Neural progenitor cell (in vitro differentiated cells): ENCODE measurements at regions not wholly inside any gene's neighbourhood (a gene's known extent, or its start where the extent isn't known, plus 50 kb on each side); places are given as distances from the start of the nearest gene placed in this dataset.

Experiments used
- DNase-seq: peaks from one replicate; pipeline ENCODE4 v3.0.0-alpha.2; 2016; ENCODE audit warnings: low spot score
- H2AFZ ChIP-seq: fragments of 200-600 bp; sonication (generic); replicated peaks from 2 replicates; pipeline ENCODE4 v1.6.1; 2016; ENCODE audit warnings: antibody characterized with exemption
- H3F3A ChIP-seq: fragments of 200-600 bp; sonication (generic); 2 replicates; pipeline ENCODE4 v1.6.1; 2016; ENCODE audit warnings: antibody characterized with exemption, low read depth
- H3K27ac ChIP-seq: fragments of 200-600 bp; sonication (generic); 2 replicates; pipeline ENCODE4 v1.5.1; 2016; ENCODE audit warnings: mild to moderate bottlenecking
- H3K27me3 ChIP-seq: fragments of 200-600 bp; sonication (generic); 2 replicates; pipeline ENCODE4 v1.6.1; 2016; ENCODE audit warnings: mild to moderate bottlenecking, moderate library complexity
- H3K36me3 ChIP-seq: fragments of 200-600 bp; sonication (generic); 2 replicates; pipeline ENCODE4 v1.5.1; 2016
- H3K4me1 ChIP-seq: fragments of 200-600 bp; sonication (generic); 2 replicates; pipeline ENCODE4 v1.6.1; 2016; ENCODE audit warnings: mixed run types
- H3K4me2 ChIP-seq: fragments of 200-600 bp; sonication (generic); 2 replicates; pipeline ENCODE4 v1.6.1; 2016
- H3K4me3 ChIP-seq: fragments of 200-600 bp; sonication (generic); 2 replicates; pipeline ENCODE4 v1.5.1; 2016
- H3K79me2 ChIP-seq: fragments of 200-600 bp; sonication (generic); 2 replicates; pipeline ENCODE4 v1.6.1; 2016; ENCODE audit warnings: low read depth
- H3K9ac ChIP-seq: fragments of 200-600 bp; sonication (generic); 2 replicates; pipeline ENCODE4 v1.6.1; 2016
- H3K9me3 ChIP-seq: fragments of 200-600 bp; sonication (generic); 2 replicates; pipeline ENCODE4 v1.5.1; 2016; ENCODE audit warnings: low read depth
- H4K20me1 ChIP-seq: fragments of 200-600 bp; sonication (generic); 2 replicates; pipeline ENCODE4 v1.6.1; 2016; ENCODE audit warnings: low read depth
- H3K27ac Mint-ChIP-seq: 3 replicates; pipeline ENCODE4 v1.8.0; 2021; ENCODE audit warnings: mixed read lengths
- H3K27me3 Mint-ChIP-seq: 2 replicates; pipeline ENCODE4 v1.8.0; 2022; ENCODE audit warnings: low read depth, mild to moderate bottlenecking, inconsistent platforms, moderate library complexity, mixed read lengths; ENCODE audit not compliant: insufficient read depth
- H3K36me3 Mint-ChIP-seq: 3 replicates; pipeline ENCODE4 v1.8.0; 2021; ENCODE audit warnings: mixed read lengths
- H3K4me1 Mint-ChIP-seq: 3 replicates; pipeline ENCODE4 v1.8.0; 2021; ENCODE audit warnings: mixed read lengths
- H3K4me3 Mint-ChIP-seq: 3 replicates; pipeline ENCODE4 v1.8.0; 2021; ENCODE audit warnings: mild to moderate bottlenecking, moderate library complexity, mixed read lengths
- H3K9me3 Mint-ChIP-seq: 3 replicates; pipeline ENCODE4 v1.8.0; 2020; ENCODE audit warnings: mixed read lengths
- CTCF ChIP-seq: fragments of 200-600 bp; sonication (generic); IDR thresholded peaks from 2 replicates; pipeline ENCODE4 v1.5.1; 2017; ENCODE audit warnings: antibody characterized with exemption, mild to moderate bottlenecking
- EZH2 ChIP-seq: fragments of 200-600 bp; sonication (generic); IDR thresholded peaks from 2 replicates; pipeline ENCODE4 v1.6.1; 2017; ENCODE audit warnings: antibody characterized with exemption, mild to moderate bottlenecking, moderate library complexity
- EZH2phosphoT487 ChIP-seq: fragments of 200-600 bp; sonication (generic); IDR thresholded peaks from 2 replicates; pipeline ENCODE4 v1.6.1; 2017; ENCODE audit warnings: antibody characterized with exemption

- no peaks in the 10 kb centered on the region for H3K4me1 Mint-ChIP-seq
- Histone ChIP-seq H3K9ac (no peak overlapping the region), H3K27me3 (no peaks in the 10 kb centered on the region), H3K79me2 (no peaks in the 10 kb centered on the region), H3K36me3 (no peaks in the 10 kb centered on the region), H3K4me2 (no peak overlapping the region), H3K9me3 (no peaks in the 10 kb centered on the region), H3K4me3 (no peak overlapping the region), H3K4me1 (no peaks in the 10 kb centered on the region), H2AFZ (no peak overlapping the region), H4K20me1 (no peaks in the 10 kb centered on the region), H3F3A (no peaks in the 10 kb centered on the region), H3K27ac (no peak overlapping the region)
- no peak overlapping the region for H3K4me3 Mint-ChIP-seq
- no peaks in the 10 kb centered on the region for H3K36me3 Mint-ChIP-seq
- no peak for DNase-seq
- H3K27ac Mint-ChIP-seq, result no peak overlapping the region
- no peaks in the 10 kb centered on the region for H3K27me3 Mint-ChIP-seq
- TF ChIP-seq CTCF (no peak), EZH2phosphoT487 (no peak), EZH2 (no peak)
- H3K9me3 Mint-ChIP-seq, result no peaks in the 10 kb centered on the region
These were observed 763.5 kb downstream of the EDEM1 start for GRCh38 chr3:5951026-5951425.

GRCh38 chr3:5972586-5972985 is 785.1 kb downstream of the EDEM1 start:
- H3K4me3 ChIP-seq, result no peak overlapping the region
- DNase-seq, result no peak
- no peak overlapping the region for H2AFZ ChIP-seq
- no peak overlapping the region for H3K9ac ChIP-seq
- TF ChIP-seq CTCF, result no peak
- TF ChIP-seq EZH2, result no peak
- no peak for TF ChIP-seq EZH2phosphoT487
- H3K79me2 ChIP-seq, result no peaks in the 10 kb centered on the region
- H3F3A ChIP-seq, result peaks cover 7% of the 10 kb centered on the region
- Mint-ChIP-seq H3K27me3 (peaks cover 3% of the 10 kb centered on the region), H3K9me3 (peaks cover 2% of the 10 kb centered on the region), H3K4me3 (no peak overlapping the region), H3K36me3 (no peaks in the 10 kb centered on the region), H3K27ac (no peak overlapping the region), H3K4me1 (peaks cover 7% of the 10 kb centered on the region)
- no peaks in the 10 kb centered on the region for H3K9me3 ChIP-seq
- H4K20me1 ChIP-seq, result no peaks in the 10 kb centered on the region
- peaks cover 9% of the 10 kb centered on the region for H3K4me1 ChIP-seq
- no peaks in the 10 kb centered on the region for H3K36me3 ChIP-seq
- no peak overlapping the region for H3K4me2 ChIP-seq
- H3K27me3 ChIP-seq, result no peaks in the 10 kb centered on the region
- no peak overlapping the region for H3K27ac ChIP-seq

- H3K9ac ChIP-seq, result no peak overlapping the region
- no peak overlapping the region for H3K4me3 ChIP-seq
- peaks cover 2% of the 10 kb centered on the region for H3K27me3 Mint-ChIP-seq
- no peaks in the 10 kb centered on the region for H3K27me3 ChIP-seq
- H3K79me2 ChIP-seq, result no peaks in the 10 kb centered on the region
- H3K4me1 Mint-ChIP-seq, result peaks cover 9% of the 10 kb centered on the region
- no peaks in the 10 kb centered on the region for H3K36me3 ChIP-seq
- no peak overlapping the region for H3K27ac ChIP-seq
- DNase-seq, result no peak
- peaks cover 2% of the 10 kb centered on the region for H3K9me3 Mint-ChIP-seq
- H3K36me3 Mint-ChIP-seq, result no peaks in the 10 kb centered on the region
- H3K4me1 ChIP-seq, result peaks cover 13% of the 10 kb centered on the region
- no peaks in the 10 kb centered on the region for H4K20me1 ChIP-seq
- H3K4me3 Mint-ChIP-seq, result no peak overlapping the region
- H3F3A ChIP-seq, result peaks cover 7% of the 10 kb centered on the region
- no peak overlapping the region for H3K27ac Mint-ChIP-seq
- H3K9me3 ChIP-seq, result no peaks in the 10 kb centered on the region
- H2AFZ ChIP-seq, result no peak overlapping the region
- no peak for TF ChIP-seq EZH2
- TF ChIP-seq EZH2phosphoT487, result no peak
- TF ChIP-seq CTCF, result no peak
- no peak overlapping the region for H3K4me2 ChIP-seq
These were observed 787.3 kb downstream of the EDEM1 start for GRCh38 chr3:5974630-5975322.
